ENCODE measurements at regions not wholly inside any gene's neighbourhood (a gene's known extent, or its start where the extent isn't known, plus 50 kb on each side); places are given as distances from the start of the nearest gene placed in this dataset.
"Not testable (repeated sequence)": the region's sequence is repeated elsewhere in the genome, so short reads cannot be mapped to it uniquely, and the experiment has no call there.

DNA sequence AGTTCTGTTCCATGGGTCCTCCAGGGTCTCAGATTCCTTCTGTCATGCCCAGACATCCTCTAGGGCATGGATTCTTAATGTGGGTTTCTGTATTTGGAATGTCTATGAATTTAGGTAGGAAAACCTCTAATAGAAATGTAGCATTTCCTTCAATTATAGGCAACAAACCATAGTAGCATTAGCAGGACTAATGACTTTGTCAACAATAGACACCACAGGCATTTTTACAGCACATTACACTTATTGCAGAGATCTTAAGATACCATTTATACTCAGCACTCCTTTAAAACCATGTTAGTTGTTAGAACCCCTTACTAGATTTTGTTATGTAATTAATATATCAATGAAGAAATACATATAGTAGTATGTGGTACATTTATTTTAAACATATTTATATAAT, 77.8 kb upstream of the TBC1D5 start:
- no peak for DNase-seq

- not testable (repeated sequence) for DNase-seq
Measured at GRCh38 chr3:17817973-17818372, 75.5 kb upstream of the TBC1D5 start.

GRCh38 chr3:17817545-17817944, 75.1 kb upstream of the TBC1D5 start:
- DNase-seq: no peak

GRCh38 chr3:17816839-17817238, 74.4 kb upstream of the TBC1D5 start:
- DNase-seq: not testable (repeated sequence)

DNA sequence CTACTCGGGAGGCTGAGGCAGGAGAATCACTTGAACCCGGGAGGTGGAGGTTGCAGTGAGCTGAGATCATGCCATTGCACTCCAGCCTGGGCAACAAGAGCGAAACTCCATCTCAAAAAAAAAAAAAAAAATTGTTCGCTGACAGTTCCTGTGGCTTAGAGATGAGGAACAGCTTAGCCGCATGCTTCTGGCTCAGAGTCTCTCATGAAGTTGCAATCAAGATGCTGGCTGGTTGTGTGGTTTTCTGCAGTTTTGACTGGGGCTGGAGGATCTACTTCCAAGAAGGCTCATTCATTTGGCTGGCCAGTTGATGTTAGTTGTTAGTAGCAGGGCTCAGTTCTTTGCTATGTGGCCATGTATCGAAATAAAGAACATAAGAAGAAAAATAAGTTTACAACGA, 69.9 kb upstream of the TBC1D5 start:
- DNase-seq: not testable (repeated sequence)

DNA sequence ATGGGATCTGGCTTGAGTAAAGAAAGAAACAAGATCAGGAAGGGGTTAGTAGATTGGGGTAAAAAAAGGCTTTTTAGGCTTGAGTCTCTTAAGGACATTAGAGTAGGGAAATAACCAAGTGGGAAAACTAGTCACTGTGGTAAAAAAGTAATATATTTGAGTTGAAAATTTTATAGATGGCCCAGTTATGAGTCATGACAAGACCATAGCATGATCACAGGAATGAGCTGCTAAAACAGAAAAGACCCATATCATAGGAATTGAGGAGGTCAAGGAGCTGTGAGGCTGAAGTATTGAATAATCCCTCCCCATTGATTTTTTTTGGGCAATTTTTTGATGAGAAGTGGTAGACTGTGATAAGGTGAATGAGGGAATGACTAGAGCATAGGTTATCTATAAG, 69.2 kb upstream of the TBC1D5 start:
- DNase-seq: no peak

DNA sequence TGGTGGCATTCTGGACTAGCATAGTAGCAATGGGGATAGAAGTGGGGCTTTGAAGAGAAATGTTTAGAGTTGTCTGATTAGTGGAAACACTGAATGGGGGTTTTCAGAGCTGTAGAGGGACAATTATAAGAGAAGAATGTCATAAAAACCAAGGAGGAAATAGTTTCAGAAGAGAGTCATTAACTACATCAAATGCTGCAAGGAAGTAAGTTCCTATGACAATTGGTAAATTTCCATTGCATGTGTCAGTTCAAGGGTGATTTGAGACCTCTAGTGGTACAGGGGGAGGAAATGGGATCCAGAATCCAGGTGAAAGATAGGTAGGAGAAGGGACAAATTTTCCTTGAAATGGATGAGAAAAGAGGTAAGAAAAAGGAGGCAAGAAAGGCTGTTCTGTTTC, 68.3 kb upstream of the TBC1D5 start:
- DNase-seq: no peak

DNA sequence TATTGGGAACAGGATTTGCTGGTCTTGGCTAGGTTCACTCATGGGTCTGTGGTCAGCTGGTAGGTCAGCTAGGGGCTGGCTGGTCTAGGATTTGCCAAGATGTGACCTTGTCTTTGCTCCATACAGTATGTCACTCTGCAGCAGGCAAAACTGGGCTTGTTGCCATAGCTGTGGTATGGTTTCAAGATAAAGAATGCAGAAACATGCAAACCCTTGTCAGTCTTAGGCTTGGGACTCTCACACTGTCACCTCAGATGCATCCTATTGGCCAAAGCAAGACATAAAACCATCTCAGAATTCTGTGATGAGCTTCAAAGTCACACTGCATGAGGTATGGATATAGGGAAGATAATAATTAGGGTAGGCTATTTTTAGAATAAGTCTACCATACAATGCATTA, 66.6 kb upstream of the TBC1D5 start:
- no peak for DNase-seq

DNA sequence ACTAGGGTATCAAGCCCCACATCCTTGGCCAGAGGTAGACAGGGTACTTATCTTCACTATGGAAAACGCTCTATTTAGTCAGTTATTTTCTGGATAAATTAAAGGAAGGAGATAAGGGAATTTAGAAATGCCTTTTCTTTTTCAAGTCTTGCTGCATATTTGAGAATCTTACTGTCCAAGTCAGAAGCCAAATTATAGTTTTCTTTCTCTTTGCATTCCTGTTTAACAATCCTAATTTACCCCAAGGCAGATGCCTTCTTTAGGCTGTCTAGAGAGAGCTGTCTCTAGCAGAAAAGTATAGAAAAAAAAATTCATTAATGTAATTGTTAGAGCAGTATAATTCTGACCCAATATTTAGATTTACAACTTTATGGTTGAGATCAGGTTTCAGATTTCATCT, 64.4 kb upstream of the TBC1D5 start:
- DNase-seq: no peak

- no peak for DNase-seq
Measured at GRCh38 chr3:17806201-17806600, 63.8 kb upstream of the TBC1D5 start.

GRCh38 chr3:17805461-17805940, 63.1 kb upstream of the TBC1D5 start:
- DNase-seq: no peak

GRCh38 chr3:17802950-17803349, 60.5 kb upstream of the TBC1D5 start:
- no peak for DNase-seq

- DNase-seq: no peak
Measured at GRCh38 chr3:17801131-17801530, 58.7 kb upstream of the TBC1D5 start.

- no peak for DNase-seq
Measured at GRCh38 chr3:17800232-17800631, 57.8 kb upstream of the TBC1D5 start.

GRCh38 chr3:17799312-17799711, 56.9 kb upstream of the TBC1D5 start:
- DNase-seq: no peak

DNA sequence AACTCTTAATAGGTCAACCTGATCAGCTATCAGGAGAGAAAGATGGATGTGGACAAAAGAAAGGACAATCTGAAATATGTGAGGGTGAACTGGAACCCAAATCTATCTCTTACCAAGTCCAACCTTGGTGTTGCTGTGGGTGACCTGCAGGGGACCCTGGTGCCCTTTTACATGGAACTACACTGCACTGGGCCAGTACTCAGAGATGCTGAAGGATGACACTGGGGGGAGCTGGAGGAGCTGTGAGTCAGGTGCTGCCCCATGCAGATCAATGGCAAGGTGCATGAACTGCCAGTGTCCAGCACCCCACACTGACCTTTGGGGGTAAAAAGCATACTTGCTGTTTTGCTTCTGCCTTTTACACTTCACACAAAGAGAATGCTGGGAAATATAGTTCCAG, 55.6 kb upstream of the TBC1D5 start:
- DNase-seq: no peak

DNA sequence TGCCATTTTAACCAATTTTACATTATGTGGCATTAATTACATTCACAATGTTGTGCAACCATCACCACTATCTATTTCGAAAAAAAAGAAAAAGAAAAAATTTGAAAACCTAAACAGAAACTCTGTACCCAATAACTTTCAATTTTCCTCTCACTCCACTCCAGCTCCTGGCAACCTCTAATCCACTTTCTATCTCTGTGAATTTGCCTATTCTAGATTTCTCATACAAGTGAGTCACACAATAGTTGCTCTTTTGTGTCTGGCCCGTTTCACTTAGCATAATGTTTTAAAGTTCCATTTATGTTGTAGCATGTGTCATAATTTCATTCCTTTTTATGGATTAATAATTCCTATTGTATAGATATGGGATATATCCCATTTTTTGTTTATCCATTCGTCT, 53.3 kb upstream of the TBC1D5 start:
- no peak for DNase-seq

DNA sequence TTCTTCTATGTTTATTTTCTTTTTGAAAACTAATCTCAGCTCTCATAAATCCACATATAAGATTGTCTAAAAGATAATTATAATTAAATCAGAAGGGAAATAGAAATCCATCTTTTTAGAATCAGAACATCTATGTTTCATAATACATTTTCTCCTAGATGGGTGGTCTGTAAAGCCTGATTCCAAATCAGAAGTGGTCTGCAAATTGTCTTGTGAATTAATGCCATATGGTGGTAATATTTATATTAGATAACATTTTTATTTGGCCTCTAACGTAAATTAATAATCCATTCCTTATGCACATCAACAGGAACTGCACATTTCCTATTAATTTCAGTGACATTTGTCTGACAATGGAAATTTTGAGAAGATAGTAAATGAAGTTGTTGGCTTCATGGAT, 52.8 kb upstream of the TBC1D5 start:
- DNase-seq: no peak

GRCh38 chr3:17793542-17794195, 51.2 kb upstream of the TBC1D5 start:
- DNase-seq: no peak
